ENCODE measurements at regions not wholly inside any gene's neighbourhood (a gene's known extent, or its start where the extent isn't known, plus 50 kb on each side); places are given as distances from the start of the nearest gene placed in this dataset.

DNA sequence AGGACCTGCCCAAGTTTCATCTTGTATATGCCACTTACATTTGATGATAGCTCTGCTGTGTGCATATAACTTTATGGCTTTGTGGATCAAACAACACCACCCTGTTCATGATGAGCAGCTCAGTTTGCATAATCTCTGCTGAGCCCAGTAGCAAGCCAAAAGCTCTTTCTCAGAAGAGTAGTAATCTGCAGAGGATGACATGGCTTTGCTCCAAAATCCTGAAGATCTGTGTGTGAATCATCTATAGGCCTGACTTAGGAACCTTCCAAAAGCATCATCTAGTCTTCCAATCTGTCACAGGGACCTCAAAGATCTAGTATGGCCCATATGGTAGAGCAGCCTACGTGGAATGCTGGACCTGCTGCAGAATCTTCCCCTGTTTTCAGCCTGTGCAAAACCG lies 394.6 kb downstream of the PSAT1 start:
- TF ChIP-seq, protein P1, sequence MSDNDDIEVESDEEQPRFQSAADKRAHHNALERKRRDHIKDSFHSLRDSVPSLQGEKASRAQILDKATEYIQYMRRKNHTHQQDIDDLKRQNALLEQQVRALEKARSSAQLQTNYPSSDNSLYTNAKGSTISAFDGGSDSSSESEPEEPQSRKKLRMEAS (IDR thresholded peaks at IDR 0.05): no peak
- TF ChIP-seq, protein P2, sequence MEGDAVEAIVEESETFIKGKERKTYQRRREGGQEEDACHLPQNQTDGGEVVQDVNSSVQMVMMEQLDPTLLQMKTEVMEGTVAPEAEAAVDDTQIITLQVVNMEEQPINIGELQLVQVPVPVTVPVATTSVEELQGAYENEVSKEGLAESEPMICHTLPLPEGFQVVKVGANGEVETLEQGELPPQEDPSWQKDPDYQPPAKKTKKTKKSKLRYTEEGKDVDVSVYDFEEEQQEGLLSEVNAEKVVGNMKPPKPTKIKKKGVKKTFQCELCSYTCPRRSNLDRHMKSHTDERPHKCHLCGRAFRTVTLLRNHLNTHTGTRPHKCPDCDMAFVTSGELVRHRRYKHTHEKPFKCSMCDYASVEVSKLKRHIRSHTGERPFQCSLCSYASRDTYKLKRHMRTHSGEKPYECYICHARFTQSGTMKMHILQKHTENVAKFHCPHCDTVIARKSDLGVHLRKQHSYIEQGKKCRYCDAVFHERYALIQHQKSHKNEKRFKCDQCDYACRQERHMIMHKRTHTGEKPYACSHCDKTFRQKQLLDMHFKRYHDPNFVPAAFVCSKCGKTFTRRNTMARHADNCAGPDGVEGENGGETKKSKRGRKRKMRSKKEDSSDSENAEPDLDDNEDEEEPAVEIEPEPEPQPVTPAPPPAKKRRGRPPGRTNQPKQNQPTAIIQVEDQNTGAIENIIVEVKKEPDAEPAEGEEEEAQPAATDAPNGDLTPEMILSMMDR (IDR thresholded peaks at IDR 0.05; ENCODE audit: control extremely low read depth in 1 of 3, insufficient read depth in 1 of 3, low read depth in 1 of 3, low read length in 3 of 3): no peak
- TF ChIP-seq POLR2AphosphoS5 (IDR thresholded peaks at IDR 0.05; ENCODE audit: low read depth, low read length) (no peak), HDAC2 (IDR thresholded peaks at IDR 0.05; ENCODE audit: borderline replicate concordance in 1 of 2, low read depth in 2 of 2, low read length in 2 of 2) (no peak), CBX5 (IDR thresholded peaks at IDR 0.05; ENCODE audit: low read depth, low read length) (no peak), POLR2A (IDR thresholded peaks at IDR 0.05; ENCODE audit: control extremely low read depth in 1 of 2, low read depth in 2 of 2, low read length in 2 of 2) (no peak)
- TF ChIP-seq, protein P3, sequence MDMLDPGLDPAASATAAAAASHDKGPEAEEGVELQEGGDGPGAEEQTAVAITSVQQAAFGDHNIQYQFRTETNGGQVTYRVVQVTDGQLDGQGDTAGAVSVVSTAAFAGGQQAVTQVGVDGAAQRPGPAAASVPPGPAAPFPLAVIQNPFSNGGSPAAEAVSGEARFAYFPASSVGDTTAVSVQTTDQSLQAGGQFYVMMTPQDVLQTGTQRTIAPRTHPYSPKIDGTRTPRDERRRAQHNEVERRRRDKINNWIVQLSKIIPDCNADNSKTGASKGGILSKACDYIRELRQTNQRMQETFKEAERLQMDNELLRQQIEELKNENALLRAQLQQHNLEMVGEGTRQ (IDR thresholded peaks at IDR 0.05; ENCODE audit: low read length): no peak
